Astrocyte (in vitro differentiated cells and primary cell): ENCODE measurements at regions not wholly inside any gene's neighbourhood (a gene's known extent, or its start where the extent isn't known, plus 50 kb on each side); places are given as distances from the start of the nearest gene placed in this dataset.

Source experiments
- EZH2 ChIP-seq: IDR thresholded peaks from 2 replicates; pipeline ENCODE4 v1.6.1; 2012; ENCODE audit warnings: mild to moderate bottlenecking, low read length, inconsistent platforms; ENCODE audit not compliant: insufficient read depth
- TF ChIP-seq, protein P1 (sequence below): IDR thresholded peaks from 2 replicates; pipeline ENCODE4 v1.5.1; 2011; ENCODE audit warnings: low read depth, mild to moderate bottlenecking, inconsistent platforms, low read length, moderate library complexity; ENCODE audit not compliant: insufficient read depth

DNA sequence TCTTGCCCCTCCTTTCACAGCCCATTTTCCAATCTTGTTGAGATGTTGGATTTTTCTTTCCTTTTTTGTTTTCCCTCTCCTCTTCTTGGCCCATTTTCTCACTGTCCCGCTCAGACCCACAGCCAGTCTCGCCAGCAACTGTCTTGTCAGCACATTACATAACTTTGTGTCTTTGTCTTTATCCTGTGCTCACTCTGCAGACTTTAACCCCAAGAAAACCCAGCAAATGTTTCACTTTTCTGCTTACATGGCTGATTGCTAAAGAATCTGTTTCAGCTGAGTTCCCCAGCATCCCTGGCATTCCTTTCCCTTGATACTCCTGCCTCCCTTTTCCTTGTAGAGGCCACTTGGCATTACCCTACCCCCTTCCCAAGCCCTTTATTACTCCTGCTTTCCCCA lies 74.6 kb downstream of the ZNF648 start:
- TF ChIP-seq, protein P1, sequence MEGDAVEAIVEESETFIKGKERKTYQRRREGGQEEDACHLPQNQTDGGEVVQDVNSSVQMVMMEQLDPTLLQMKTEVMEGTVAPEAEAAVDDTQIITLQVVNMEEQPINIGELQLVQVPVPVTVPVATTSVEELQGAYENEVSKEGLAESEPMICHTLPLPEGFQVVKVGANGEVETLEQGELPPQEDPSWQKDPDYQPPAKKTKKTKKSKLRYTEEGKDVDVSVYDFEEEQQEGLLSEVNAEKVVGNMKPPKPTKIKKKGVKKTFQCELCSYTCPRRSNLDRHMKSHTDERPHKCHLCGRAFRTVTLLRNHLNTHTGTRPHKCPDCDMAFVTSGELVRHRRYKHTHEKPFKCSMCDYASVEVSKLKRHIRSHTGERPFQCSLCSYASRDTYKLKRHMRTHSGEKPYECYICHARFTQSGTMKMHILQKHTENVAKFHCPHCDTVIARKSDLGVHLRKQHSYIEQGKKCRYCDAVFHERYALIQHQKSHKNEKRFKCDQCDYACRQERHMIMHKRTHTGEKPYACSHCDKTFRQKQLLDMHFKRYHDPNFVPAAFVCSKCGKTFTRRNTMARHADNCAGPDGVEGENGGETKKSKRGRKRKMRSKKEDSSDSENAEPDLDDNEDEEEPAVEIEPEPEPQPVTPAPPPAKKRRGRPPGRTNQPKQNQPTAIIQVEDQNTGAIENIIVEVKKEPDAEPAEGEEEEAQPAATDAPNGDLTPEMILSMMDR: no peak
- TF ChIP-seq EZH2: no peak
